ENCODE measurements at regions not wholly inside any gene's neighbourhood (a gene's known extent, or its start where the extent isn't known, plus 50 kb on each side); places are given as distances from the start of the nearest gene placed in this dataset.

DNA sequence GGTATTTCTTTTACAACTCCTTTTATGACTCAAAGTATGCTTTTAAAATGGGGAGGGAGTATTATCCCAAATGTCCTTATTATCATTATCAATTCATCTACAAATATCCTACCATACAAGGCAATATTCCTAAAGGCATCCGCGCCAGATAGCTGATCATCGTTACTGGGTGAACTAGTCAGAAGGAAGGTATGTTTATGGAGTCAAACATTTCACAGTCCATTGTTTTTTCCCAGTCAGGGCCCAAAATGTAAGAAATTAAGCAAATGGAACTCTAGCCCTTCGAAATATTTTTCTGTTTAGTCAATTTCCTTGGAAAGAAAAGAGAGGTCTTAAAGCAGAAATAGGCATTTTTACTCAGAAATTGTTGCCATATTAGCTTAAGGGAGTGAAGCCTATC, 188.5 kb upstream of the CCNG1 start:
- H3K9me2 ChIP-seq (ENCODE audit: low read depth, low read length), result no peaks in the 10 kb centered on the region
- no peaks in the 10 kb centered on the region for H3K27me3 ChIP-seq (ENCODE audit: insufficient read depth, low read length)
- H2AFZ ChIP-seq (ENCODE audit: low read length), result no peak overlapping the region
- H3F3A ChIP-seq (ENCODE audit: insufficient read depth, low read length), result no peaks in the 10 kb centered on the region
- no peaks in the 10 kb centered on the region for H3K36me3 ChIP-seq (ENCODE audit: insufficient read depth, low read length)
- H3K4me3 ChIP-seq (ENCODE audit: low read depth, low read length, poor library complexity, severe bottlenecking), result no peak overlapping the region
- H3K4me1 ChIP-seq (ENCODE audit: insufficient read depth, low read length, severe bottlenecking), result no peaks in the 10 kb centered on the region
- no peak overlapping the region for H3K4me2 ChIP-seq (ENCODE audit: low read length)
- no peaks in the 10 kb centered on the region for H3K79me2 ChIP-seq (ENCODE audit: insufficient read depth, low read length)
- no peaks in the 10 kb centered on the region for H3K9me3 ChIP-seq (ENCODE audit: low read length)
- no peaks in the 10 kb centered on the region for H4K20me1 ChIP-seq (ENCODE audit: insufficient read depth, low read length)
- TF ChIP-seq, protein P1, sequence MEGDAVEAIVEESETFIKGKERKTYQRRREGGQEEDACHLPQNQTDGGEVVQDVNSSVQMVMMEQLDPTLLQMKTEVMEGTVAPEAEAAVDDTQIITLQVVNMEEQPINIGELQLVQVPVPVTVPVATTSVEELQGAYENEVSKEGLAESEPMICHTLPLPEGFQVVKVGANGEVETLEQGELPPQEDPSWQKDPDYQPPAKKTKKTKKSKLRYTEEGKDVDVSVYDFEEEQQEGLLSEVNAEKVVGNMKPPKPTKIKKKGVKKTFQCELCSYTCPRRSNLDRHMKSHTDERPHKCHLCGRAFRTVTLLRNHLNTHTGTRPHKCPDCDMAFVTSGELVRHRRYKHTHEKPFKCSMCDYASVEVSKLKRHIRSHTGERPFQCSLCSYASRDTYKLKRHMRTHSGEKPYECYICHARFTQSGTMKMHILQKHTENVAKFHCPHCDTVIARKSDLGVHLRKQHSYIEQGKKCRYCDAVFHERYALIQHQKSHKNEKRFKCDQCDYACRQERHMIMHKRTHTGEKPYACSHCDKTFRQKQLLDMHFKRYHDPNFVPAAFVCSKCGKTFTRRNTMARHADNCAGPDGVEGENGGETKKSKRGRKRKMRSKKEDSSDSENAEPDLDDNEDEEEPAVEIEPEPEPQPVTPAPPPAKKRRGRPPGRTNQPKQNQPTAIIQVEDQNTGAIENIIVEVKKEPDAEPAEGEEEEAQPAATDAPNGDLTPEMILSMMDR (IDR thresholded peaks at IDR 0.05; ENCODE audit: low read length), result no peak
- TF ChIP-seq EZH2 (IDR thresholded peaks at IDR 0.05; ENCODE audit: borderline replicate concordance, low read length), result no peak
- H3K9ac ChIP-seq (ENCODE audit: low read length), result no peak overlapping the region
- no peak overlapping the region for H3K27ac ChIP-seq (ENCODE audit: low read depth, low read length, poor library complexity, severe bottlenecking)

GRCh38 chr5:163252950-163253349, 184.4 kb upstream of the CCNG1 start:
- Histone ChIP-seq H3K4me2 (ENCODE audit: low read length) (no peak overlapping the region), H3K36me3 (ENCODE audit: insufficient read depth, low read length) (no peaks in the 10 kb centered on the region), H3K27me3 (ENCODE audit: insufficient read depth, low read length) (no peaks in the 10 kb centered on the region), H3K27ac (ENCODE audit: low read depth, low read length, poor library complexity, severe bottlenecking) (no peak overlapping the region), H3K9me2 (ENCODE audit: low read depth, low read length) (no peaks in the 10 kb centered on the region), H3K9me3 (ENCODE audit: low read length) (no peaks in the 10 kb centered on the region), H3K4me3 (ENCODE audit: low read depth, low read length, poor library complexity, severe bottlenecking) (no peak overlapping the region), H3K79me2 (ENCODE audit: insufficient read depth, low read length) (no peaks in the 10 kb centered on the region), H3K9ac (ENCODE audit: low read length) (no peak overlapping the region), H4K20me1 (ENCODE audit: insufficient read depth, low read length) (no peaks in the 10 kb centered on the region), H2AFZ (ENCODE audit: low read length) (no peak overlapping the region), H3K4me1 (ENCODE audit: insufficient read depth, low read length, severe bottlenecking) (no peaks in the 10 kb centered on the region), H3F3A (ENCODE audit: insufficient read depth, low read length) (no peaks in the 10 kb centered on the region)
- no peak for TF ChIP-seq EZH2 (IDR thresholded peaks at IDR 0.05; ENCODE audit: borderline replicate concordance, low read length)
- TF ChIP-seq, protein P1 (IDR thresholded peaks at IDR 0.05; ENCODE audit: low read length), result no peak

DNA sequence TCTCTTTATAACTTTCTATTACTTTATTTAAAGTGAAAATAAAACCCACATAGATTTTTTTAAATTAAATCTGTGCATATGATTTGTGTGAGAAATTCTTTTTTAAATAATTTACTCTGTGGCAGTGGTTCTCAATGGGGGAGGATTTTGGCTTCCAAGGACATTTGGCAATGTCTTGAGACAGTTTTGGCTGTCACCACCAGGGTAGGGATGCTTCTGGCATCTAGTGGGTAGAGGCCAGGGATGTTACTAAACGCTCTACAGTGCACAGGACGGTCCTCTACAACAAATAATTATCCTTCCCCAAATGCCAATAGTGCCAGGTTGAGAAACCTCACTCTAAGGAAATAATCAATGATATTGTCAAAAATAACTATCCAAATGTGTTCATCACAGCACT, 177.9 kb upstream of the CCNG1 start:
- no peaks in the 10 kb centered on the region for H3K9me2 ChIP-seq (ENCODE audit: low read depth, low read length)
- H3K9me3 ChIP-seq (ENCODE audit: low read length), result no peaks in the 10 kb centered on the region
- no peaks in the 10 kb centered on the region for H3K4me1 ChIP-seq (ENCODE audit: insufficient read depth, low read length, severe bottlenecking)
- no peak overlapping the region for H3K27ac ChIP-seq (ENCODE audit: low read depth, low read length, poor library complexity, severe bottlenecking)
- no peak overlapping the region for H3K4me2 ChIP-seq (ENCODE audit: low read length)
- H3F3A ChIP-seq (ENCODE audit: insufficient read depth, low read length), result no peaks in the 10 kb centered on the region
- no peak overlapping the region for H3K4me3 ChIP-seq (ENCODE audit: low read depth, low read length, poor library complexity, severe bottlenecking)
- no peaks in the 10 kb centered on the region for H4K20me1 ChIP-seq (ENCODE audit: insufficient read depth, low read length)
- no peaks in the 10 kb centered on the region for H3K79me2 ChIP-seq (ENCODE audit: insufficient read depth, low read length)
- no peaks in the 10 kb centered on the region for H3K27me3 ChIP-seq (ENCODE audit: insufficient read depth, low read length)
- H2AFZ ChIP-seq (ENCODE audit: low read length), result no peak overlapping the region
- H3K9ac ChIP-seq (ENCODE audit: low read length), result no peak overlapping the region
- no peaks in the 10 kb centered on the region for H3K36me3 ChIP-seq (ENCODE audit: insufficient read depth, low read length)
- no peak for TF ChIP-seq EZH2 (IDR thresholded peaks at IDR 0.05; ENCODE audit: borderline replicate concordance, low read length)
- TF ChIP-seq, protein P1 (IDR thresholded peaks at IDR 0.05; ENCODE audit: low read length), result no peak

All from OCI-LY1 (cell line).